ENCODE measurements at regions not wholly inside any gene's neighbourhood (a gene's known extent, or its start where the extent isn't known, plus 50 kb on each side); places are given as distances from the start of the nearest gene placed in this dataset.

GRCh38 chr2:56444339-56444738, 260.5 kb downstream of the CCDC85A start:
- in situ Hi-C loops (cut with MboI; ENCODE audit: low sequenced_read_pairs): no loop called here

GRCh38 chr2:56448403-56449001, 264.7 kb downstream of the CCDC85A start:
- in situ Hi-C loops (cut with MboI; ENCODE audit: low sequenced_read_pairs): no loop called here

- in situ Hi-C loops (cut with MboI; ENCODE audit: low sequenced_read_pairs): no loop called here
Measured at GRCh38 chr2:56449002-56449431, 265.2 kb downstream of the CCDC85A start.

GRCh38 chr2:56449449-56449860, 265.7 kb downstream of the CCDC85A start:
- in situ Hi-C loops (cut with MboI; ENCODE audit: low sequenced_read_pairs): no loop called here

- in situ Hi-C loops (cut with MboI; ENCODE audit: low sequenced_read_pairs): no loop called here
Measured at GRCh38 chr2:56450047-56450446, 266.3 kb downstream of the CCDC85A start.

- in situ Hi-C loops (cut with MboI; ENCODE audit: low sequenced_read_pairs): no loop called here
Measured at GRCh38 chr2:56450772-56451171, 267.0 kb downstream of the CCDC85A start.

- in situ Hi-C loops (cut with MboI; ENCODE audit: low sequenced_read_pairs): no loop called here
Measured at GRCh38 chr2:56455642-56456041, 271.9 kb downstream of the CCDC85A start.

GRCh38 chr2:56456791-56457190, 273.0 kb downstream of the CCDC85A start:
- in situ Hi-C loops (cut with MboI; ENCODE audit: low sequenced_read_pairs): no loop called here

- in situ Hi-C loops (cut with MboI; ENCODE audit: low sequenced_read_pairs): no loop called here
Measured at GRCh38 chr2:56460508-56460907, 276.7 kb downstream of the CCDC85A start.

- in situ Hi-C loops (cut with MboI; ENCODE audit: low sequenced_read_pairs): no loop called here
Measured at GRCh38 chr2:56464066-56464465, 280.3 kb downstream of the CCDC85A start.

- in situ Hi-C loops (cut with MboI; ENCODE audit: low sequenced_read_pairs): no loop called here
Measured at GRCh38 chr2:56464613-56465012, 280.8 kb downstream of the CCDC85A start.

- in situ Hi-C loops (cut with MboI; ENCODE audit: low sequenced_read_pairs): no loop called here
Measured at GRCh38 chr2:56465491-56465890, 281.7 kb downstream of the CCDC85A start.

GRCh38 chr2:56473524-56473923, 289.7 kb downstream of the CCDC85A start:
- in situ Hi-C loops (cut with MboI; ENCODE audit: low sequenced_read_pairs): no loop called here

GRCh38 chr2:56474412-56475158, 290.8 kb downstream of the CCDC85A start:
- in situ Hi-C loops (cut with MboI; ENCODE audit: low sequenced_read_pairs): no loop called here

- in situ Hi-C loops (cut with MboI; ENCODE audit: low sequenced_read_pairs): no loop called here
Measured at GRCh38 chr2:56475191-56475590, 291.4 kb downstream of the CCDC85A start.

- in situ Hi-C loops (cut with MboI; ENCODE audit: low sequenced_read_pairs): no loop called here
Measured at GRCh38 chr2:56476509-56477071, 292.8 kb downstream of the CCDC85A start.

GRCh38 chr2:56478027-56478426, 294.2 kb downstream of the CCDC85A start:
- in situ Hi-C loops (cut with MboI; ENCODE audit: low sequenced_read_pairs): no loop called here

- in situ Hi-C loops (cut with MboI; ENCODE audit: low sequenced_read_pairs): no loop called here
Measured at GRCh38 chr2:56483081-56483480, 299.3 kb downstream of the CCDC85A start.

GRCh38 chr2:56484906-56485305, 301.1 kb downstream of the CCDC85A start:
- in situ Hi-C loops (cut with MboI; ENCODE audit: low sequenced_read_pairs): no loop called here

- in situ Hi-C loops (cut with MboI; ENCODE audit: low sequenced_read_pairs): no loop called here
Measured at GRCh38 chr2:56500317-56500716, 316.5 kb downstream of the CCDC85A start.

GRCh38 chr2:56502616-56503015, 318.8 kb downstream of the CCDC85A start:
- in situ Hi-C loops (cut with MboI; ENCODE audit: low sequenced_read_pairs): no loop called here

- in situ Hi-C loops (cut with MboI; ENCODE audit: low sequenced_read_pairs): no loop called here
Measured at GRCh38 chr2:56505885-56506284, 322.1 kb downstream of the CCDC85A start.
